Right atrium auricular region (tissue), 2 donors: ENCODE measurements at regions not wholly inside any gene's neighbourhood (a gene's known extent, or its start where the extent isn't known, plus 50 kb on each side); places are given as distances from the start of the nearest gene placed in this dataset.

Experiments used
- DNase-seq: peaks from one replicate; pipeline ENCODE4 v3.0.0-alpha.2; 2019; ENCODE audit warnings: low spot score
- H3K27ac ChIP-seq, 2 donors: fragments of 200-600 bp; sonication (generic); 1 replicate in 1 of 2; 2 replicates in 1 of 2; pipeline ENCODE4 v1.5.1; 2016 to 2019
- H3K27me3 ChIP-seq, 2 donors: fragments of 200-600 bp; sonication (generic); one replicate each; pipeline versions ENCODE4 v1.5.1 to v1.6.0; 2017 to 2019
- H3K36me3 ChIP-seq: fragments of 200-600 bp; sonication (generic); one replicate; pipeline ENCODE4 v1.5.1; 2016
- H3K4me1 ChIP-seq, 2 donors: fragments of 200-600 bp; sonication (generic); one replicate each; pipeline versions ENCODE4 v1.5.1 to v1.6.0; 2017 to 2019
- H3K4me3 ChIP-seq, 2 donors: fragments of 200-600 bp; sonication (generic); 1 replicate in 1 of 2; 2 replicates in 1 of 2; pipeline ENCODE4 v1.5.1; 2017 to 2019; ENCODE audit warnings: mild to moderate bottlenecking in 1 of 2, moderate library complexity in 1 of 2
- H3K9me3 ChIP-seq, 2 donors: fragments of 200-600 bp; sonication (generic); one replicate each; pipeline ENCODE4 v1.5.1; 2019
- TF ChIP-seq, protein P1 (sequence below), 2 donors: fragments of 200-600 bp; sonication (generic); IDR thresholded peaks; one replicate each; pipeline ENCODE4 v1.5.1; 2019; ENCODE audit warnings: antibody characterized with exemption in 2 of 2

DNA sequence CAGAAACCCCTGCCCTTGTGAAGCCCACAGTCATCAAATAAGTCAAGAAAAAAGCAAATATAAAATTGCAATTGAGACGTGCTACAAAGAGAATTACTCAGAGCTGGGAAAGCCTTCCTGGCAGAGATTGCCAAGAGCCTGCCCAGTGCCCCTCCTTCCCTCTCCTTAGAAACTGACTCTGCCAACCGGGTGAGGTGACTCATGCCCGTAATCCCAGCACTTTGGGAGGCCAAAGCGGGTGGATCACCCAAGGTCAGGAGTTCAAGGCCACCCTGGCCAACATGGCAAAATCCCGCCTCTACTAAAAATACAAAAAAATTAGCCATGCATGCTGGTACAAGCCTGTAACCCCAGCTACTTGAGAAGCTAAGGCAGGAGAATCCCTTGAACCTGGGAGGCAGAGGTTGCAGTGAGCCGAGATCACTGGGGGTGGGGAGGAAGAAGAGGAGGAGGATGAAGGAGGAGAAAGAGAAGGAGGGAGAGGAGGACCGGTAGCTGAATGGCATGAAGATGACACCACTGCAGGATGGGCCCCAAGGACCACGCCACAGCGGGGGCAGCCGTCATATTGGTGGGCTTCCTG, 76.1 kb upstream of the RTL6 start:
- Histone ChIP-seq H3K27me3 (no peaks in the 10 kb centered on the region), H3K27ac (no peak overlapping the region), H3K4me1 (peaks cover 0 to 15% of the 10 kb centered on the region in 2 donors), H3K36me3 (no peaks in the 10 kb centered on the region), H3K9me3 (peaks cover 0 to 7% of the 10 kb centered on the region in 2 donors), H3K4me3 (no peak overlapping the region)
- DNase-seq = no peak
- TF ChIP-seq, protein P1, sequence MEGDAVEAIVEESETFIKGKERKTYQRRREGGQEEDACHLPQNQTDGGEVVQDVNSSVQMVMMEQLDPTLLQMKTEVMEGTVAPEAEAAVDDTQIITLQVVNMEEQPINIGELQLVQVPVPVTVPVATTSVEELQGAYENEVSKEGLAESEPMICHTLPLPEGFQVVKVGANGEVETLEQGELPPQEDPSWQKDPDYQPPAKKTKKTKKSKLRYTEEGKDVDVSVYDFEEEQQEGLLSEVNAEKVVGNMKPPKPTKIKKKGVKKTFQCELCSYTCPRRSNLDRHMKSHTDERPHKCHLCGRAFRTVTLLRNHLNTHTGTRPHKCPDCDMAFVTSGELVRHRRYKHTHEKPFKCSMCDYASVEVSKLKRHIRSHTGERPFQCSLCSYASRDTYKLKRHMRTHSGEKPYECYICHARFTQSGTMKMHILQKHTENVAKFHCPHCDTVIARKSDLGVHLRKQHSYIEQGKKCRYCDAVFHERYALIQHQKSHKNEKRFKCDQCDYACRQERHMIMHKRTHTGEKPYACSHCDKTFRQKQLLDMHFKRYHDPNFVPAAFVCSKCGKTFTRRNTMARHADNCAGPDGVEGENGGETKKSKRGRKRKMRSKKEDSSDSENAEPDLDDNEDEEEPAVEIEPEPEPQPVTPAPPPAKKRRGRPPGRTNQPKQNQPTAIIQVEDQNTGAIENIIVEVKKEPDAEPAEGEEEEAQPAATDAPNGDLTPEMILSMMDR (IDR thresholded peaks at IDR 0.05) = no peak

DNA sequence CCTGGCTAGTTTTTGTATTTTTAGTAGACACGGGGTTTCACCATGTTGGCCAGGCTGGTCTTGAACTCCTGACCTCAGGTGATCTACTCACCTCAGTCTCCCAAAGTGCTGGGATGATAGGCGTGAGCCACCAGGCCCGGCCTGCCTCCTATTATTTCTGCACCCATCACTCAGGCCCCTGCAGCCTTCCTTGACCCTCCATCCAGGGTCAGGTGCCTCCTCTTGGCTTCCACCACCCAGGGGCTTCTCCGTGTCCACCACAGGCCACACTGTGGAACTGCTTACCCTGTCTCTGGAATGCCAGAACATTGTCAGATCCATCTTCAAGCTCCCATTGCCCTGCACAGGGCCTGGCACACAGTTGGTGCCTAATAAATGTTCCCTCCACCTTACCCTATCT, 75.4 kb upstream of the RTL6 start:
- DNase-seq = no peak

DNA sequence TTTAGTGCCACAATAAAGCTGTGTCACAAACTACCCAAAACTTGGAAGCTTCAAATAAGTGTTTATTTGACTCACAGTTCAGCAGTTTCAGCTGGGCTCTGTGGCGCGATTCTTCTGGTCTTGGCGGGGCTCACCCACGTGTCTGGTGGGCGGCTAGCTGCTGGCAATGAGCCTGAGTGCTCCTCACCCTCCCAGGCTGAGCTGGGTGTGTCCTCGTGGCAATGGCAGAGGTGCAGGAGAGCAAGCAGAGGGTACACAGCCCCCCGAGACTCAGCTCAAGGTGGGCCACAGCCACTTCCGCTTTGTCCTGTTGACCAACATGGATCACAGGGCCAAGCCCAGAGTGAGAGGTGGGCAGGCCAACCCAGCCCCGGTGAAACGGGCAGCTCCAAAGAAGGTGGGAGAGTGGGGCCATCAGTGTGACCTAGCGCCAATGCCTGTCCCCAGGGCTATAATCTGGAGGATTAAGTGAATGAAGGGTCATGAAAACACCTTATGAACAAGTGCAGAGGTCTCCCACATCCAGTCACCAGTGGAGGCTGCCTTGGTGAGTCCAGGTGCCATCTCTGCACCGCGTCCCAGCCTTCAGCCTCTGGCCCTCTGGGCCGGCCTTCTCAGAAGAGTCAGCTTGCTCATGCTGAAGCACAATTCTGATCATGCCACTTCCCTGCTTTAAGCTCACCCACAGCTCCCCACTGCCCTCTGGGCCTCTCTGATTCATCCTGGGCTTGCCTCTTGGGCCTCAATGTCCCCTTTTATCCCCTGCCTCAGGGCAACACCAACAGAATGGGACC, 74.6 kb upstream of the RTL6 start:
- DNase-seq = no peak
- TF ChIP-seq, protein P1 (IDR thresholded peaks at IDR 0.05) = no peak

More for the DNA sequence above, 75.4 kb upstream of the RTL6 start:
- TF ChIP-seq, protein P1 (IDR thresholded peaks at IDR 0.05) = no peak
- Histone ChIP-seq H3K27me3 (no peaks in the 10 kb centered on the region), H3K9me3 (peaks cover 0 to 7% of the 10 kb centered on the region in 2 donors), H3K4me1 (peaks cover 0 to 15% of the 10 kb centered on the region in 2 donors), H3K27ac (no peak overlapping the region), H3K4me3 (no peak overlapping the region), H3K36me3 (no peaks in the 10 kb centered on the region)

DNA sequence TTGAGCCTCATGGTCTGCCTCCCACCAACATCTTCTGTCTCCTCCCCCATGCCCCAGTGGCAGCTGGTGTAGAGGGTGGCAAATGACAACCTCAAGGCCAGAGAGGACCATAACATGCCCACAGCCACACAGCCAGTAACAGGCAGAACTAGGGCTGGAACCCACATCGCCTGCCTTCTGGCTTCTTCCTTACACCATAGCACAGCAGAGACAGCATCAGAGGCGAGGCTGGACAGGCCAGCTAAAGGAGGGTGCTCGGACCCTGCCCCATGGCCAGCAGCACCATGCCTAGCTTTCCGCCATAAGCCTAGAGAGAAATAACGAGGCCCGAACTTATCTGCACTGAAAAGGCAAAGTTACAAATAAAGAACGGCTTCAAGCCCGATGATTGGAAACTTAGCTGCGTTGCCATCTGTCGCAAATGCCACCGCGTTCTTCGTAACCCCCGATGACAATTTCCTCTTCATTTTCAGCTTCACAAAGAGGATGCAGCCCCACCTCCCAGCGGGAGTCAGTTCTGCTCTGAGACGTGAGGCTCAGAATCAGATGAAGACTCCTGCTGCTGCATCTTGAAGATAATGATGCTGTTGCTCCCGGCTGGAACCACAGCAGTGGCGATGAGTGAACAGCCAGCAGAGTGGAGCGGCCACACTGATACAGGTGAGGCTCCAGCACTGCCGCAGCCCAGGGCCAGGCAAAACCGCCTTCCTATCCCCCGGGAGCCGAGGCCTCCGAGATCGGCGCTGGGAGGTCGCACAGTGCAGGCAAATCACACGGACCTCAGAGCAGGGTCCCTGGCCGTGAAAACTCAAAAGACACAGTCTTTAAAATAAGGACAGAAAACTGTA, 73.8 kb upstream of the RTL6 start:
- Histone ChIP-seq H3K4me1 (peaks cover 0 to 15% of the 10 kb centered on the region in 2 donors), H3K27ac (no peak overlapping the region)
- DNase-seq = no peak

More for the DNA sequence above, 74.6 kb upstream of the RTL6 start:
- no peak overlapping the region for H3K27ac ChIP-seq
- H3K27me3 ChIP-seq = no peaks in the 10 kb centered on the region
- H3K9me3 ChIP-seq = peaks cover 0 to 7% of the 10 kb centered on the region in 2 donors
- H3K36me3 ChIP-seq = no peaks in the 10 kb centered on the region
- no peak overlapping the region for H3K4me3 ChIP-seq
- peaks cover 0 to 15% of the 10 kb centered on the region in 2 donors for H3K4me1 ChIP-seq

More for the DNA sequence above, 73.8 kb upstream of the RTL6 start:
- H3K4me3 ChIP-seq = no peak overlapping the region
- H3K9me3 ChIP-seq = peaks cover 0 to 7% of the 10 kb centered on the region in 2 donors
- TF ChIP-seq, protein P1 (IDR thresholded peaks at IDR 0.05) = no peak
- H3K36me3 ChIP-seq = no peaks in the 10 kb centered on the region
- H3K27me3 ChIP-seq = no peaks in the 10 kb centered on the region
